Fibroblast of lung (primary cell): ENCODE measurements at regions not wholly inside any gene's neighbourhood (a gene's known extent, or its start where the extent isn't known, plus 50 kb on each side); places are given as distances from the start of the nearest gene placed in this dataset.
A peak's percentile ranks its signal among the peaks of the same experiment; 100 is the strongest.

Source experiments
- DNase-seq, 2 donors: peaks; one replicate each; pipeline versions ENCODE4 v3.0.0 to v3.0.0-alpha.2; 2010; ENCODE audit warnings: low read depth in 2 of 2
- H2AFZ ChIP-seq: 2 replicates; pipeline ENCODE4 v1.5.1; 2012; ENCODE audit warnings: low read length, control low read depth, inconsistent platforms
- H3K27ac ChIP-seq: 2 replicates; pipeline ENCODE4 v1.5.1; 2011; ENCODE audit warnings: low read length, control low read depth; ENCODE audit not compliant: insufficient read depth
- H3K27me3 ChIP-seq: 2 replicates; pipeline ENCODE4 v1.5.1; 2011; ENCODE audit warnings: mild to moderate bottlenecking, low read length; ENCODE audit not compliant: control insufficient read depth, insufficient read depth
- H3K36me3 ChIP-seq: 2 replicates; pipeline ENCODE4 v1.5.1; 2011; ENCODE audit warnings: low read length; ENCODE audit not compliant: control insufficient read depth, insufficient read depth
- H3K4me1 ChIP-seq: 2 replicates; pipeline ENCODE4 v1.5.1; 2011; ENCODE audit warnings: low read length; ENCODE audit not compliant: control insufficient read depth, insufficient read depth; ENCODE audit errors: extremely low read depth
- H3K4me2 ChIP-seq: 2 replicates; pipeline ENCODE4 v1.5.1; 2011; ENCODE audit warnings: low read length, control low read depth; ENCODE audit not compliant: insufficient read depth; ENCODE audit errors: extremely low read depth
- H3K4me3 ChIP-seq, 4 experiments: fragments of 200-600 bp in 1 of 4; sonication (generic) in 1 of 4; replicated peaks in 1 of 4; 2 replicates each; pipeline ENCODE4 v1.5.1; 2011 to 2016; ENCODE audit warnings: low read length in 4 of 4, low read depth in 3 of 4, mild to moderate bottlenecking in 3 of 4, control low read depth in 2 of 4, inconsistent platforms in 1 of 4, mixed read lengths in 1 of 4; ENCODE audit not compliant: insufficient read depth in 1 of 4; ENCODE audit errors: control extremely low read depth in 1 of 4
- H3K79me2 ChIP-seq: 2 replicates; pipeline ENCODE4 v1.5.1; 2012; ENCODE audit warnings: mild to moderate bottlenecking, low read length, inconsistent platforms; ENCODE audit not compliant: control insufficient read depth, insufficient read depth
- H3K9ac ChIP-seq: 2 replicates; pipeline ENCODE4 v1.5.1; 2011; ENCODE audit warnings: mild to moderate bottlenecking, low read length, control low read depth; ENCODE audit not compliant: insufficient read depth
- H3K9me3 ChIP-seq: 2 replicates; pipeline ENCODE4 v1.5.1; 2012; ENCODE audit warnings: low read depth, low read length; ENCODE audit not compliant: control insufficient read depth, insufficient read depth
- H4K20me1 ChIP-seq: 2 replicates; pipeline ENCODE4 v1.5.1; 2011; ENCODE audit warnings: low read length; ENCODE audit not compliant: control insufficient read depth, insufficient read depth; ENCODE audit errors: extremely low read depth
- CTCF ChIP-seq, 2 donors: IDR thresholded peaks in 1 of 2; conservative IDR thresholded peaks in 1 of 2; 1 replicate in 1 of 2; 2 replicates in 1 of 2; pipeline ENCODE4 v1.5.1; 2011 to 2012; ENCODE audit warnings: low read length in 2 of 2, control low read depth in 1 of 2, inconsistent platforms in 1 of 2, low read depth in 1 of 2, mild to moderate bottlenecking in 1 of 2
- EZH2 ChIP-seq: IDR thresholded peaks from 2 replicates; pipeline ENCODE4 v1.5.1; 2012; ENCODE audit warnings: low read length, control low read depth, mild to moderate bottlenecking; ENCODE audit errors: missing control alignments

GRCh38 chr2:188102881-188103280 is 188.8 kb upstream of the GULP1 start:
- H3K9me3 ChIP-seq: no peaks in the 10 kb centered on the region
- H3K4me3 ChIP-seq: no peak overlapping the region
- no peak overlapping the region for H3K27ac ChIP-seq
- no peaks in the 10 kb centered on the region for H3K4me1 ChIP-seq
- no peak for DNase-seq
- H3K9ac ChIP-seq: no peak overlapping the region
- H4K20me1 ChIP-seq: no peaks in the 10 kb centered on the region
- TF ChIP-seq CTCF (conservative IDR thresholded peaks at IDR 0.05 in 1 of 2, IDR thresholded peaks at IDR 0.05 in 1 of 2; ENCODE audit: low read depth in 1 of 2, low read length in 2 of 2): no peak
- TF ChIP-seq EZH2: no peak
- H3K36me3 ChIP-seq: no peaks in the 10 kb centered on the region
- no peak overlapping the region for H3K4me2 ChIP-seq
- H3K27me3 ChIP-seq: no peaks in the 10 kb centered on the region
- no peaks in the 10 kb centered on the region for H3K79me2 ChIP-seq
- no peak overlapping the region for H2AFZ ChIP-seq

GRCh38 chr2:188114014-188114413 is 177.7 kb upstream of the GULP1 start:
- TF ChIP-seq CTCF (conservative IDR thresholded peaks at IDR 0.05 in 1 of 2, IDR thresholded peaks at IDR 0.05 in 1 of 2; ENCODE audit: low read depth in 1 of 2, low read length in 2 of 2) (no peak), EZH2 (no peak)
- DNase-seq: peak; percentile 5 to 58
- Histone ChIP-seq H3K27ac (no peak overlapping the region), H2AFZ (peak overlapping the region; percentile 36), H3K36me3 (no peaks in the 10 kb centered on the region), H3K4me2 (no peak overlapping the region), H3K9ac (no peak overlapping the region), H3K79me2 (no peaks in the 10 kb centered on the region), H4K20me1 (no peaks in the 10 kb centered on the region), H3K27me3 (no peaks in the 10 kb centered on the region), H3K9me3 (no peaks in the 10 kb centered on the region), H3K4me1 (no peaks in the 10 kb centered on the region), H3K4me3 (no peak overlapping the region)

- peak in 1 of 2 donors; percentile 10 for DNase-seq
- TF ChIP-seq EZH2: no peak
- TF ChIP-seq CTCF (conservative IDR thresholded peaks at IDR 0.05 in 1 of 2, IDR thresholded peaks at IDR 0.05 in 1 of 2; ENCODE audit: low read depth in 1 of 2, low read length in 2 of 2): no peak
- Histone ChIP-seq H3K4me3 (no peak overlapping the region), H3K4me2 (no peak overlapping the region), H3K27ac (no peak overlapping the region), H2AFZ (no peak overlapping the region), H3K9me3 (no peaks in the 10 kb centered on the region), H4K20me1 (no peaks in the 10 kb centered on the region), H3K79me2 (no peaks in the 10 kb centered on the region), H3K36me3 (no peaks in the 10 kb centered on the region), H3K4me1 (no peaks in the 10 kb centered on the region), H3K27me3 (no peaks in the 10 kb centered on the region), H3K9ac (no peak overlapping the region)
Measured at GRCh38 chr2:188117706-188118105, 174.0 kb upstream of the GULP1 start.
